OCI-LY3 (cell line): ENCODE measurements at regions not wholly inside any gene's neighbourhood (a gene's known extent, or its start where the extent isn't known, plus 50 kb on each side); places are given as distances from the start of the nearest gene placed in this dataset.

Experiments
- EZH2phosphoT487 ChIP-seq: fragments of 200-600 bp; shearing (Covaris generic); IDR thresholded peaks from 2 replicates; pipeline ENCODE4 v1.6.1; 2018; ENCODE audit warnings: antibody characterized with exemption, mixed run types, low read depth
- TF ChIP-seq, protein P1 (sequence below): fragments of 200-600, 300-600 bp; sonication (generic); IDR thresholded peaks from 2 replicates; pipeline ENCODE4 v1.5.1; 2014; ENCODE audit warnings: antibody characterized with exemption, low read length, low read depth

DNA sequence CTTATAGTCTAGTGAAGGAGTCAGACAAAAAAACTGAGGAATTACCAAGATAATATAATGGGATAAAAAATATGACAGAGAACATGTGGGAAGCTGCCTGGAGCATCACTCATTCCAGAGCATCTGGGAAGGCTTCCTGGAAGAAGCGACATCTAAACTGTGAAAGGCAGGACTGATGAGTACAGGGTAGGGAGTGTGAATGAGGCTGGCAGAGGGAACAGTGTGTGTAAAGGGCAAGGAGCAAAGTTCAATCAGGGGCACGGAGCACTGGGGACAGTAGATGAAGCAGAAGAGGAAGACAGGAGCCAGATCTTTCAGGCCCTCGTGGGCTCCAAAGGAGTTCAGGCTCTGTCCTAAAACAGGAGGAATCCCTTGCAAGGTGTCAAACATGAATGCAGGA is 55.8 kb upstream of the PRDM11 start:
- TF ChIP-seq, protein P1, sequence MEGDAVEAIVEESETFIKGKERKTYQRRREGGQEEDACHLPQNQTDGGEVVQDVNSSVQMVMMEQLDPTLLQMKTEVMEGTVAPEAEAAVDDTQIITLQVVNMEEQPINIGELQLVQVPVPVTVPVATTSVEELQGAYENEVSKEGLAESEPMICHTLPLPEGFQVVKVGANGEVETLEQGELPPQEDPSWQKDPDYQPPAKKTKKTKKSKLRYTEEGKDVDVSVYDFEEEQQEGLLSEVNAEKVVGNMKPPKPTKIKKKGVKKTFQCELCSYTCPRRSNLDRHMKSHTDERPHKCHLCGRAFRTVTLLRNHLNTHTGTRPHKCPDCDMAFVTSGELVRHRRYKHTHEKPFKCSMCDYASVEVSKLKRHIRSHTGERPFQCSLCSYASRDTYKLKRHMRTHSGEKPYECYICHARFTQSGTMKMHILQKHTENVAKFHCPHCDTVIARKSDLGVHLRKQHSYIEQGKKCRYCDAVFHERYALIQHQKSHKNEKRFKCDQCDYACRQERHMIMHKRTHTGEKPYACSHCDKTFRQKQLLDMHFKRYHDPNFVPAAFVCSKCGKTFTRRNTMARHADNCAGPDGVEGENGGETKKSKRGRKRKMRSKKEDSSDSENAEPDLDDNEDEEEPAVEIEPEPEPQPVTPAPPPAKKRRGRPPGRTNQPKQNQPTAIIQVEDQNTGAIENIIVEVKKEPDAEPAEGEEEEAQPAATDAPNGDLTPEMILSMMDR: no peak
- no peak for TF ChIP-seq EZH2phosphoT487
